K562 (cell line): ENCODE measurements at regions not wholly inside any gene's neighbourhood (a gene's known extent, or its start where the extent isn't known, plus 50 kb on each side); places are given as distances from the start of the nearest gene placed in this dataset.

Source experiments
- ATAC-seq: fragments of 200-7000 bp; cut with Tn5 transposase; 3 replicates; pipeline ENCODE4 v1.9.1; 2020; ENCODE audit warnings: moderate library complexity
- BruUV-seq: library from RNA; stranded (reverse); fragments of 400-500 nt; replicated peaks from 2 replicates; lab custom pipeline; 2021; lab: Mats Ljungman, UMichigan
- CTCF ChIA-PET: fragments of 300-600 bp; formaldehyde crosslinking; extraction: SDS; loops from one replicate; lab custom pipeline; 2021; ENCODE audit warnings: low intra/inter-chr PET ratio; lab: Yijun Ruan, JAX
- POLR2A ChIA-PET: fragments of 300-600, 350-650 bp; sonication (Branson Sonifier 250); formaldehyde crosslinking; extraction: SDS; loops from one replicate; lab custom pipeline; 2021; ENCODE audit warnings: antibody characterized with exemption, inconsistent platforms; lab: Yijun Ruan, JAX
- DNase-seq, 4 experiments: peaks; one replicate each; pipeline versions ENCODE4 v3.0.0 to v3.0.0-alpha.2; 2011 to 2018; ENCODE audit warnings: low spot score in 3 of 4, mixed read lengths in 3 of 4; ENCODE audit errors: extremely low read depth in 1 of 4
- FAIRE-seq: peaks from 2 replicates; lab custom pipeline; 2011; peaks lifted over from hg19 to GRCh38; lab: Jason Lieb, UNC
- H2AFZ ChIP-seq: 2 replicates; pipeline ENCODE4 v1.6.0; 2011; ENCODE audit warnings: low read depth, low read length, control low read depth, inconsistent platforms
- H3K27ac ChIP-seq: fragments of 200-600 bp; 3 replicates; pipeline ENCODE4 v1.8.0; 2011; ENCODE audit warnings: low read depth, mild to moderate bottlenecking, control low read depth, inconsistent platforms, low read length, moderate library complexity, mixed read lengths; ENCODE audit errors: extremely low read depth
- H3K27me3 ChIP-seq, 2 experiments: fragments of 300-600 bp in 1 of 2; 2 replicates in 1 of 2; 3 replicates in 1 of 2; pipeline versions ENCODE4 v1.6.0 to v1.8.0; 2011; ENCODE audit warnings: inconsistent platforms in 2 of 2, low read length in 2 of 2, mild to moderate bottlenecking in 1 of 2, mixed read lengths in 1 of 2, moderate library complexity in 1 of 2; ENCODE audit not compliant: control insufficient read depth in 2 of 2, insufficient read depth in 2 of 2
- H3K36me3 ChIP-seq: fragments of 300-600 bp; 3 replicates; pipeline ENCODE4 v1.8.0; 2011; ENCODE audit warnings: mild to moderate bottlenecking, low read length, inconsistent platforms; ENCODE audit not compliant: control insufficient read depth, insufficient read depth
- H3K4me1 ChIP-seq, 2 experiments: fragments of 200-600 bp in 1 of 2; replicated peaks in 1 of 2; 2 replicates in 1 of 2; 3 replicates in 1 of 2; pipeline versions ENCODE4 v1.5.1 to v1.8.0; 2011; ENCODE audit warnings: inconsistent platforms in 2 of 2, low read length in 2 of 2, mild to moderate bottlenecking in 1 of 2, mixed read lengths in 1 of 2, moderate library complexity in 1 of 2; ENCODE audit not compliant: control insufficient read depth in 2 of 2, insufficient read depth in 2 of 2
- H3K4me2 ChIP-seq: 2 replicates; pipeline ENCODE4 v1.6.1; 2011; ENCODE audit warnings: low read length, control low read depth, inconsistent platforms, mixed read lengths; ENCODE audit not compliant: insufficient read depth
- H3K4me3 ChIP-seq: fragments of 200-600 bp; sonication (generic), shearing (Covaris generic); 2 replicates; pipeline ENCODE4 v1.5.1; 2016; ENCODE audit warnings: control low read depth, inconsistent platforms
- H3K79me2 ChIP-seq: fragments of 200-600 bp; 3 replicates; pipeline ENCODE4 v1.8.0; 2011; ENCODE audit warnings: low read length, inconsistent platforms; ENCODE audit not compliant: control insufficient read depth, insufficient read depth
- H3K9ac ChIP-seq, 2 experiments: 2 replicates each; pipeline versions ENCODE4 v1.6.0 to v1.6.1; 2011; ENCODE audit warnings: low read depth in 2 of 2, low read length in 2 of 2, control low read depth in 1 of 2, inconsistent platforms in 1 of 2, mild to moderate bottlenecking in 1 of 2, mixed read lengths in 1 of 2; ENCODE audit not compliant: insufficient read depth in 1 of 2
- H3K9me1 ChIP-seq: one replicate; pipeline ENCODE4 v1.6.0; 2011; ENCODE audit warnings: inconsistent platforms, mild to moderate bottlenecking, low read length, moderate library complexity; ENCODE audit not compliant: control insufficient read depth, insufficient read depth
- H3K9me3 ChIP-seq: replicated peaks from 2 replicates; pipeline ENCODE4 v1.5.1; 2011; ENCODE audit warnings: low read depth, low read length, inconsistent platforms; ENCODE audit not compliant: control insufficient read depth, insufficient read depth
- H4K20me1 ChIP-seq: replicated peaks from 2 replicates; pipeline ENCODE4 v1.6.1; 2011; ENCODE audit warnings: low read length, inconsistent platforms, mixed read lengths; ENCODE audit not compliant: control insufficient read depth, insufficient read depth
- FOXK2 ChIP-seq, 2 experiments: fragments of 450-650 bp; IDR thresholded peaks in 1 of 2; conservative IDR thresholded peaks in 1 of 2; 2 replicates each; pipeline ENCODE4 v1.6.1; 2016; ENCODE audit warnings: low read depth in 2 of 2, mild to moderate bottlenecking in 1 of 2
- GABPB2 ChIP-seq: fragments of 250-450 bp; sonication (Bioruptor Pico); conservative IDR thresholded peaks from 2 replicates; pipeline ENCODE4 v1.5.1; 2021; ENCODE audit warnings: mild to moderate bottlenecking
- HSF4 ChIP-seq: fragments of 250-450 bp; sonication (Bioruptor Pico); IDR thresholded peaks from 2 replicates; pipeline ENCODE4 v2.1.2; 2022; ENCODE audit warnings: mild to moderate bottlenecking, moderate library complexity, borderline replicate concordance
- MAZ ChIP-seq, 2 experiments: fragments of 450-650 bp in 1 of 2; sonication (generic) in 1 of 2; formaldehyde crosslinking; IDR thresholded peaks in 1 of 2; conservative IDR thresholded peaks in 1 of 2; 2 replicates each; pipeline versions ENCODE4 v1.4.0 to v1.5.0; 2020; ENCODE audit warnings: mild to moderate bottlenecking in 1 of 2, missing genetic modification reagents in 1 of 2
- NFATC3 ChIP-seq: fragments of 450-650 bp; IDR thresholded peaks from 2 replicates; pipeline ENCODE4 v1.6.1; 2017; ENCODE audit warnings: mild to moderate bottlenecking
- TAF15 ChIP-seq: fragments of 200-400 bp; formaldehyde crosslinking; IDR thresholded peaks from 2 replicates; pipeline ENCODE4 v1.6.1; 2017; ENCODE audit warnings: mild to moderate bottlenecking, low read depth, low read length, moderate library complexity
- ZNF165 ChIP-seq: fragments of 250-450 bp; sonication (Bioruptor Pico); IDR thresholded peaks from 2 replicates; pipeline ENCODE4 v1.4.0; 2020; ENCODE audit warnings: borderline replicate concordance
- WGBS: fragments of 100-300 bp; shearing (Covaris generic); methylation state at CpG from one replicate; pipeline ENCODE4 v1.1.6; 2016; ENCODE audit warnings: low coverage, mixed read lengths; ENCODE audit not compliant: insufficient coverage; ENCODE audit errors: missing lambda C conversion rate; 5-methylcytosine and 5-hydroxymethylcytosine counted together
- in situ Hi-C: fragments of 300-500 bp; cut with MboI; formaldehyde crosslinking; loops from 4 replicates; pipeline ENCODE4 v1.15.0; 2018; ENCODE audit warnings: inconsistent platforms, mixed read lengths
- intact Hi-C: fragments of 100-400 bp; cut with micrococcal nuclease; formaldehyde crosslinking; loops from 2 replicates; pipeline ENCODE4 v1.14.2; 2022
- TF ChIP-seq, protein P1 (sequence below): fragments of 250-450 bp; sonication (Bioruptor Pico); IDR thresholded peaks from 2 replicates; pipeline ENCODE4 v1.9.0; 2021; ENCODE audit warnings: mild to moderate bottlenecking, inconsistent platforms
- TF ChIP-seq, protein P2 (sequence below): fragments of 450-650 bp; conservative IDR thresholded peaks from 2 replicates; pipeline ENCODE4 v1.6.1; 2016; ENCODE audit warnings: missing genetic modification characterization, low read depth, mild to moderate bottlenecking, missing compliant biosample characterization, moderate library complexity
- TF ChIP-seq, protein P3 (sequence below): fragments of 250-450 bp; sonication (Bioruptor Pico); IDR thresholded peaks from 2 replicates; pipeline ENCODE4 v1.5.0; 2021; ENCODE audit warnings: mild to moderate bottlenecking, borderline replicate concordance
- TF ChIP-seq, protein P4 (sequence below), 2 experiments: fragments of 450-650 bp; IDR thresholded peaks; 2 replicates each; pipeline ENCODE4 v1.6.1; 2016
- TF ChIP-seq, protein P5 (sequence below): IDR thresholded peaks from 2 replicates; pipeline ENCODE4 v1.6.1; 2014; ENCODE audit warnings: antibody characterized with exemption

DNA sequence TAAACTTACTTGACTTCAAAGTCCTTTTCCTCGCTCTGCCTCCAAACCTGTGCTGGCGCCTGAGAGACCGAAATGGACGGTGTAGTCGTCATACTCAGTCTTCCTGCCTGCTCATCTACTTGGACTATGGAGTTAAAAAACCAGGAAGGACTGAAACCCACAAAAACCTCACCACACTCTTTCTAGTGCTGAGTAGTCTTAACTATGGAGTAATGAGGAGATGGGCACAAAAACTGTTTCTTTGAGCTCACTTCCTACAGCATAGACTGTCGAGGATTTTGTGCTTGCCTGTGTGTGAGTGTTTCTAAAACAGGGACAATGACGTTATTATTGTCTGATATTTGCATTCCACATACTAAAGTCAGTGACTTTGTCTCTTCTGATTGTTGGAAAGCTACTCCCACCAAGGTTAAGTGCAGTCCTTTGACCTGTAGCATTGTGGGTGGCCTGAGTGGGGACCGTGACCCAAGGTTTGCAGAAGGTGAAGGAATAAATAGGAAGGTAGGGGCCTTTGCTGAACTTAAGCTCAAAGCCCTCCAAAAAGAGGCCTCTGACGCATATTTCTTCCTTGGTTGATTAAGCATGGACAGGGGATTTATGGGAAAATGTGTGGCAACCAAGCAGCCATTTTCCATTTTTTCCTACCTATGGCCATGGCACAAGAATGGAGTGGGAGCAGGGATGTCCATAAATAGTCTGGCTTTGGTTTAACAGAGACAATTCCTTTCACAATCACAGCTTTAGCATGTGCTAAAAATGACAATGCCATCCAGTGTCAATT lies 109.6 kb downstream of the ZBTB18 start:
- WGBS: 2% methylated on average over 9 of the region's 9 CpGs
- Histone ChIP-seq H3K4me1 (no peaks in the 10 kb centered on the region), H3K4me2 (no peak overlapping the region), H3K79me2 (no peaks in the 10 kb centered on the region), H4K20me1 (no peaks in the 10 kb centered on the region), H3K27ac (no peak overlapping the region), H3K9me1 (no peaks in the 10 kb centered on the region), H3K36me3 (no peaks in the 10 kb centered on the region), H2AFZ (no peak overlapping the region), H3K4me3 (no peak overlapping the region), H3K9ac (no peak overlapping the region), H3K27me3 (peaks cover 4 to 9% of the 10 kb centered on the region in 2 experiments; a peak in 4 of 5 replicates), H3K9me3 (no peaks in the 10 kb centered on the region)
- ChIA-PET CTCF (no interaction called here), POLR2A (interaction anchor here (0.9 to 1.3 kb wide), 2 partner anchors 9 to 18 kb away, joined by 3 to 5 read pairs; no protein-coding TSS in a partner anchor)
- ATAC-seq (no peak), FAIRE-seq (no peak), DNase-seq (no peak)
- in situ Hi-C loops (no loop called here), intact Hi-C loops (loop anchor here (5.0 kb wide), 1 partner anchor 112 kb away; no protein-coding TSS in a partner anchor)
- no TSS peak for BruUV-seq
- TF ChIP-seq TAF15 (no peak), NFATC3 (no peak), MAZ (CRISPR knock-in tag; conservative IDR thresholded peaks at IDR 0.05 in 1 of 2, IDR thresholded peaks at IDR 0.05 in 1 of 2) (no peak), ZNF165 (CRISPR knock-in tag) (no peak), GABPB2 (no peak), FOXK2 (conservative IDR thresholded peaks at IDR 0.05 in 1 of 2, IDR thresholded peaks at IDR 0.05 in 1 of 2; ENCODE audit: low read depth in 2 of 2) (no peak), HSF4 (no peak)
- TF ChIP-seq, protein P1, sequence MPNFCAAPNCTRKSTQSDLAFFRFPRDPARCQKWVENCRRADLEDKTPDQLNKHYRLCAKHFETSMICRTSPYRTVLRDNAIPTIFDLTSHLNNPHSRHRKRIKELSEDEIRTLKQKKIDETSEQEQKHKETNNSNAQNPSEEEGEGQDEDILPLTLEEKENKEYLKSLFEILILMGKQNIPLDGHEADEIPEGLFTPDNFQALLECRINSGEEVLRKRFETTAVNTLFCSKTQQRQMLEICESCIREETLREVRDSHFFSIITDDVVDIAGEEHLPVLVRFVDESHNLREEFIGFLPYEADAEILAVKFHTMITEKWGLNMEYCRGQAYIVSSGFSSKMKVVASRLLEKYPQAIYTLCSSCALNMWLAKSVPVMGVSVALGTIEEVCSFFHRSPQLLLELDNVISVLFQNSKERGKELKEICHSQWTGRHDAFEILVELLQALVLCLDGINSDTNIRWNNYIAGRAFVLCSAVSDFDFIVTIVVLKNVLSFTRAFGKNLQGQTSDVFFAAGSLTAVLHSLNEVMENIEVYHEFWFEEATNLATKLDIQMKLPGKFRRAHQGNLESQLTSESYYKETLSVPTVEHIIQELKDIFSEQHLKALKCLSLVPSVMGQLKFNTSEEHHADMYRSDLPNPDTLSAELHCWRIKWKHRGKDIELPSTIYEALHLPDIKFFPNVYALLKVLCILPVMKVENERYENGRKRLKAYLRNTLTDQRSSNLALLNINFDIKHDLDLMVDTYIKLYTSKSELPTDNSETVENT (CRISPR knock-in tag): no peak
- TF ChIP-seq, protein P2, sequence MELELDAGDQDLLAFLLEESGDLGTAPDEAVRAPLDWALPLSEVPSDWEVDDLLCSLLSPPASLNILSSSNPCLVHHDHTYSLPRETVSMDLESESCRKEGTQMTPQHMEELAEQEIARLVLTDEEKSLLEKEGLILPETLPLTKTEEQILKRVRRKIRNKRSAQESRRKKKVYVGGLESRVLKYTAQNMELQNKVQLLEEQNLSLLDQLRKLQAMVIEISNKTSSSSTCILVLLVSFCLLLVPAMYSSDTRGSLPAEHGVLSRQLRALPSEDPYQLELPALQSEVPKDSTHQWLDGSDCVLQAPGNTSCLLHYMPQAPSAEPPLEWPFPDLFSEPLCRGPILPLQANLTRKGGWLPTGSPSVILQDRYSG: no peak
- TF ChIP-seq, protein P3, sequence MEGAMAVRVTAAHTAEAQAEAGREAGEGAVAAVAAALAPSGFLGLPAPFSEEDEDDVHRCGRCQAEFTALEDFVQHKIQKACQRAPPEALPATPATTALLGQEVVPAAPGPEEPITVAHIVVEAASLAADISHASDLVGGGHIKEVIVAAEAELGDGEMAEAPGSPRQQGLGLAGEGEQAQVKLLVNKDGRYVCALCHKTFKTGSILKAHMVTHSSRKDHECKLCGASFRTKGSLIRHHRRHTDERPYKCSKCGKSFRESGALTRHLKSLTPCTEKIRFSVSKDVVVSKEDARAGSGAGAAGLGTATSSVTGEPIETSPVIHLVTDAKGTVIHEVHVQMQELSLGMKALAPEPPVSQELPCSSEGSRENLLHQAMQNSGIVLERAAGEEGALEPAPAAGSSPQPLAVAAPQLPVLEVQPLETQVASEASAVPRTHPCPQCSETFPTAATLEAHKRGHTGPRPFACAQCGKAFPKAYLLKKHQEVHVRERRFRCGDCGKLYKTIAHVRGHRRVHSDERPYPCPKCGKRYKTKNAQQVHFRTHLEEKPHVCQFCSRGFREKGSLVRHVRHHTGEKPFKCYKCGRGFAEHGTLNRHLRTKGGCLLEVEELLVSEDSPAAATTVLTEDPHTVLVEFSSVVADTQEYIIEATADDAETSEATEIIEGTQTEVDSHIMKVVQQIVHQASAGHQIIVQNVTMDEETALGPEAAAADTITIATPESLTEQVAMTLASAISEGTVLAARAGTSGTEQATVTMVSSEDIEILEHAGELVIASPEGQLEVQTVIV (CRISPR knock-in tag): no peak
- TF ChIP-seq, protein P4, sequence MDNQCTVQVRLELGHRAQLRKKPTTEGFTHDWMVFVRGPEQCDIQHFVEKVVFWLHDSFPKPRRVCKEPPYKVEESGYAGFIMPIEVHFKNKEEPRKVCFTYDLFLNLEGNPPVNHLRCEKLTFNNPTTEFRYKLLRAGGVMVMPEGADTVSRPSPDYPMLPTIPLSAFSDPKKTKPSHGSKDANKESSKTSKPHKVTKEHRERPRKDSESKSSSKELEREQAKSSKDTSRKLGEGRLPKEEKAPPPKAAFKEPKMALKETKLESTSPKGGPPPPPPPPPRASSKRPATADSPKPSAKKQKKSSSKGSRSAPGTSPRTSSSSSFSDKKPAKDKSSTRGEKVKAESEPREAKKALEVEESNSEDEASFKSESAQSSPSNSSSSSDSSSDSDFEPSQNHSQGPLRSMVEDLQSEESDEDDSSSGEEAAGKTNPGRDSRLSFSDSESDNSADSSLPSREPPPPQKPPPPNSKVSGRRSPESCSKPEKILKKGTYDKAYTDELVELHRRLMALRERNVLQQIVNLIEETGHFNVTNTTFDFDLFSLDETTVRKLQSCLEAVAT (IDR thresholded peaks at IDR 0.05): no peak
- TF ChIP-seq, protein P5, sequence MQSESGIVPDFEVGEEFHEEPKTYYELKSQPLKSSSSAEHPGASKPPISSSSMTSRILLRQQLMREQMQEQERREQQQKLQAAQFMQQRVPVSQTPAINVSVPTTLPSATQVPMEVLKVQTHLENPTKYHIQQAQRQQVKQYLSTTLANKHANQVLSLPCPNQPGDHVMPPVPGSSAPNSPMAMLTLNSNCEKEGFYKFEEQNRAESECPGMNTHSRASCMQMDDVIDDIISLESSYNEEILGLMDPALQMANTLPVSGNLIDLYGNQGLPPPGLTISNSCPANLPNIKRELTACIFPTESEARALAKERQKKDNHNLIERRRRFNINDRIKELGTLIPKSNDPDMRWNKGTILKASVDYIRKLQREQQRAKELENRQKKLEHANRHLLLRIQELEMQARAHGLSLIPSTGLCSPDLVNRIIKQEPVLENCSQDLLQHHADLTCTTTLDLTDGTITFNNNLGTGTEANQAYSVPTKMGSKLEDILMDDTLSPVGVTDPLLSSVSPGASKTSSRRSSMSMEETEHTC: no peak
